H54 (cell line): ENCODE measurements at regions not wholly inside any gene's neighbourhood (a gene's known extent, or its start where the extent isn't known, plus 50 kb on each side); places are given as distances from the start of the nearest gene placed in this dataset.

Source experiments
- DNase-seq: peaks from one replicate; pipeline ENCODE4 v3.0.0; 2011; ENCODE audit warnings: low spot score, mixed read lengths; ENCODE audit not compliant: insufficient read length
- FAIRE-seq: peaks from 3 replicates; lab custom pipeline; 2011; peaks lifted over from hg19 to GRCh38; lab: Jason Lieb, UNC
- POLR2A ChIP-seq: IDR thresholded peaks from 2 replicates; pipeline ENCODE4 v1.6.1; 2011; ENCODE audit warnings: low read depth, mild to moderate bottlenecking, low read length

DNA sequence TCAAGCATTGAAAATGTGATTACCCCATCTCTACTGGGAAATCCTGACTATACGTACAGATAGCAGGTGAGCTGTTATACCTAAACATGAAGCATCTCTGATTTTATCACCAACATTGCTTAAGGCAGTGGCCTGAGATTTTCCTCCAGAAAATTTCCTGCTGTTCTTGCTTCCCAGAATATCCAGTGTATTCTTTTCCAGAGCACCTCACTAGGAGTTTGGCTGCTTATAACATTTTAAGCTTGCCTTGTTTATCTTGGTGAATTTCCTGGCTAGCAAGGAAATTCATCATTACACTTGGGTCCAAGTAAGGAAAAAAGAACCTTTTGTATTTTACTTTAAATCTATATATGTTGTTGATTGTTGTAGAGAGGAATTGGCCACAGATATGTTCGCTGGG lies 73.0 kb upstream of the CLCN4 start:
- DNase-seq (no peak), FAIRE-seq (no peak)
- TF ChIP-seq POLR2A: no peak

DNA sequence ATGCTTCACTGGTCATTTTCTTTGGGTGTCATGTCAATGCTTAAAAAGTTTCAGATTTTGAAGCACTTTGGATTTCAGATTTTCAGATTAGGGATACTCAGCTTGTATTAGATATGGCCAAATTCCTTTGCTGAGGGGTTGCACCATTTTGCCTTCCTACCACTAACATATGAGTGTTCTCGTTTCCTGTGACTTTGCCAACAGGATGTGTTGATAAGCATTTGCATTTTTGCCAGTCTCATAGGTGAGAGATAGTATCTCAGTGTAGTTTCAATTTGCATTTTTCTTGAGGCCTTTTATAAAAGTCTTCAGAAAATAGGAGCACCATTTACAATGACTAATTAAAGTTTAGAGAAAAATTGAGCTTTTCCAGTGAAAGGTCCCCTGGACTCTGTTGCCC lies 71.6 kb upstream of the CLCN4 start:
- TF ChIP-seq POLR2A: no peak
- DNase-seq: no peak
- FAIRE-seq: no peak

DNA sequence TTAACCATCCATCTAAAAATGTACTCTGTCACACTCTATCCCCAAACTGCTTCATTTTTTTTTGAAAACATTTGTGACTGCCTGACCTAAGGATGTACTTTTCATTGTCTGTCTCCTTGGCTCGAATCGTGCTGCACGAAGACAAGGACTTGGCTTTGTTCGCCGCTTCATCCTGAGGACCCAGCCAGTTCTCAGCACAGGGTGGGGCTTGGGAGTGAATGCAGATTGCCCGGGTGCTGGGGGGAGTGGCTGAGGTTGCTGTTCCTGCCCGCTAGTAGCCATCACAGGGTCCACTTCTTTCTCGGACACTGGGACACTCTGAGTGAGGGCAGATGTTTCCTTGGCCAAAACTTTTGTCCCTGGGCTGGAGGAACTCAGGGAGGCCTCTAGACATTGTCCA lies 70.1 kb upstream of the CLCN4 start:
- no peak for FAIRE-seq
- no peak for DNase-seq
- no peak for TF ChIP-seq POLR2A

DNA sequence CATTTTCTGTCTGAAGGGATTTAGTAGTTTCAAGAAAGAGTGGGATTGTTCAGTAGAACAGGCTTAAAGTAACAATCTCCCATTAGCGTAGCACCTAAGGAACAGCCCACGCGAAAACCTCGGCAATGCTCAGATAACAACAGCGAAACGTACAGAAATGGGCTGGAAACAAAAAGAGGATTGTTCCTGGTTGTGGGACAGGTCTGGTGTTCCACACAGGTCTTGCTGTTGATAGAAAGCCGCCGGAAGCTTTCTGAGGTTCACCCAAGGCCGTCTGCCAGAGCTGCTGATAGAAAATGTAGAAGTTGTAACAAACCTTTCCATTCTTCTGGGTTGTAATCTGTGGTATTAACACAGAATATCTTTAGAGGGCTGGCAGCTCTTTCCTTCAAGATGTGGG lies 69.4 kb upstream of the CLCN4 start:
- no peak for TF ChIP-seq POLR2A
- FAIRE-seq (no peak), DNase-seq (no peak)

DNA sequence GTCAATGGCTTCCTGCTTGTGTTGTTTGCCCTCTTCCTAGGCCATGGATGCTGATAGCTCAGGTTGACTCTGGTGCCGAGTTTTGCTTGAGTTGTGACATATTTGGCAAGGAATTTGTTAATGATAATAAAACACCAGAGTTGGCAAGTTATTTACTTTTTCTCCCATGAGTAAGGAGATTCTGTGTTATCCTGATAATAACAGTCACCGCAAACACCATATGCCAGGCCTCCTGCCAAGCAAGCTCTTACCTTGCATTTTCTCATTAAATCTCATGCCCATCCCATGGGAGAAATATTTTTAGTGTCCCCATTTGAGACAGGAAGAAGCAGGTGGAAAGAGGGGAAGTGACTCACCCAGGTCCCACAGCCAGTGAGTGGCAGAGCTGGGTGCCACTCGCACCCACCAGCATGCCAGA lies 67.4 kb upstream of the CLCN4 start:
- FAIRE-seq (no peak), DNase-seq (peak; percentile 2)
- TF ChIP-seq POLR2A: no peak

DNA sequence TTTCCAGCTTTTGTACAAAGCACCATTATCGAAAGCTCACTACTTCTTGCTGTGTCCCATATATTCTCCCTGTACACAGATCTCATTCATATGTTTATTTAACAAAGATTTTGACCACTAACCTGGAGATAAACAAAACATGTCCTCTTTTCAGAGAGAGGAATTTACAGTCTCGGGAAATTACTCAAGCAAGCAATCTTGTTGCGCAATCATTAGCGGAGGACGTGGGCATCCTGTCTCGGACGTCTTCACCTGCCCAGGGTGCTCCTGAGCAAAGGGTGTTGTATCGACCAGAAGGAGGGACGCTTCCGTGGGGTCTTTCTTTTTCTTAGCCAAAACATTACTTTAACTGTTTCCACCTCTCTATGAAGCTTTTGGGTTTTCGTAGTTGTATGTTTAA lies 66.5 kb upstream of the CLCN4 start:
- no peak for TF ChIP-seq POLR2A
- FAIRE-seq: no peak
- no peak for DNase-seq

DNA sequence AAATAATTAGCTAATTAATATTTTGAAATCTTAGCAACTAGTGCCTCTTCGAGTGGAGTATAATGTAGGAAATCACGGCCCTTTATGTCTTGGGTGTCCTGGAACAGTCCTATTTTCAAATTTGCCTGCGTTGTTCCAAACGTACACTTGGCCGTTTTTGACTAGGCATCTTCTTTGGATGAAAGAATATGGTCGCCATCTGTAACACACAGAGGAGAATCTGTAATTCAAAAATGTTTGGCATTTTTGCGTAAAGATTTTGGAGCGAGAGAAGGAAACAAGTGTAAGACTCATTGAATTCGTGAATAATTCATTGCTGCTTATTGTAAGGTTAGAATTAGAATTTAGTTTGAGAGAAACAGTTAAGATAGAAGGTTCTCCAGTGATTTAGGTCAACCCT lies 61.5 kb upstream of the CLCN4 start:
- TF ChIP-seq POLR2A: no peak
- DNase-seq (no peak), FAIRE-seq (no peak)

DNA sequence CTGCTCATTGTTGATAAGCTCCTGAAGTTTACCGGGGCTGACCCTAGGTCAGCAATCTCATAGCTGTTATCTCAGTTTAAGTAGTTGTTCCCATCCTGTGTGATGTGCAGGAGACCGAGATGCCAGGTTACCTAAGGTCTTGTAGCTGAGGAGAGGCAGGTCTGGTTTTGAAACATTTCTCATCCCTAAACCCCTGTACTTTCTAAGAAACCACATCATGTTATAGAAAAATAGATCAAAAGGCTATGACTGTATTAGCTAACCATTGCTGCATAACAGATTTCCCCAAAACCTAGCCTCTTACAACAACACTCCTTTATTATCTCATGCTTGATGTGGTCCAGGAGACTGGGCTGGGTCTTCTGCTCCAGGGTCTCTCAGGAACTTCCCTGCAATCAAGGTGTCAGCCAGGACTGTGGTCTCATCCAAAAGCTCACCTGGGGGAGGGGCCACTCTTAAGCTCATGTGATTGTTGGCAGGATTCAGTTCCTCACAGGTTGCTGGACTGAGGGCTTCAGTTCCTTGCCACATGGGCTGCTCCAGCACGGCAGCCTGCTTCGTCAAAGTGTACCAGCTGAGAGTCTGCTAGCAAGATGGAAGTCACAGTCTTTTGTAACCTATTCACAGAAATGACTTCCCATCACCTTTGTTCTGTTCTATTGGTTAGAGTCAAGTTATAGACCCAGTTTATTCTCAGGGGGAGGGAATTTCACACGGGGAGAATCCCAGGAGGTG lies 60.9 kb upstream of the CLCN4 start:
- TF ChIP-seq POLR2A: no peak
- DNase-seq (no peak), FAIRE-seq (no peak)

DNA sequence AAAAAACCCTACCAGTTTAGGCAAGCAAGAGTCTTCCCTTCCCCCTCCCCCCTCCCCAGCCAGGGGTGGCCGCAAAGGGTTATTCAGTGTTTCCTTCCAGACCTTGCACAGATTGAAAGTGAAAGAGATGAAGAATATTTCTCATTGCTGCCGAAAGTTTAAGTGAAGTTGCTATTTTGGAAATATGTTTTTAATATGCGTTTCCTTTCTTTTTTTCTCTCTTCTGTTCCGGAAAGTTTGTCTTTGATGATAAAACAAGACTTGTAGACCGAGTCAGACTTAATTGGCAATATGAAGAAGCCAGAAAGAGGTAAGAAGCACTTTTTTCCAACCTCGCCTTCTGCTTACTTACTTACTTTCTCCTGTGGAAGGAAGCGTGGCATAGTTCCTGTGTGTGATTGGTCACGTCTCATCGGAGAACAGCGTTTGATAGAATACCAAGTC lies 58.5 kb upstream of the CLCN4 start:
- FAIRE-seq: no peak
- no peak for TF ChIP-seq POLR2A
- no peak for DNase-seq

DNA sequence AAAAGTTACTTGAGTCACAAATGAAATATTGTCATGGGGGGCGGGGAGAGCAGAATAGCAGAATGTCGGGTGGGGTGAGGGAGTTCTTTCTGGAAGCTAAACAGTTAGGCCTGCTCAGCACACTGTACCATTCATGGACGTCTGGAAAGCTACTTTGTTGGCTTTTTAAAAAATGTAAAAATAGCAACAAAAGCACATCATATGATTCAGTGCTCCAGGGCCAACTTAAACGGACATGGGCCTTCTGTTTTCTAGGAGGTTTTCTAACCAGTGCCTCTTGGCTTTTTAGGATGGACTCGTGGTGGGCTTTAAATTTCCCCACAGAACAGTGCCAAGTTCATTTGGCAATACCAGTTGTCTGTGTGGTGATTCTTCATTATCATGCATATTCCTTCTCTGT lies 57.4 kb upstream of the CLCN4 start:
- FAIRE-seq: no peak
- no peak for DNase-seq
- TF ChIP-seq POLR2A: no peak

DNA sequence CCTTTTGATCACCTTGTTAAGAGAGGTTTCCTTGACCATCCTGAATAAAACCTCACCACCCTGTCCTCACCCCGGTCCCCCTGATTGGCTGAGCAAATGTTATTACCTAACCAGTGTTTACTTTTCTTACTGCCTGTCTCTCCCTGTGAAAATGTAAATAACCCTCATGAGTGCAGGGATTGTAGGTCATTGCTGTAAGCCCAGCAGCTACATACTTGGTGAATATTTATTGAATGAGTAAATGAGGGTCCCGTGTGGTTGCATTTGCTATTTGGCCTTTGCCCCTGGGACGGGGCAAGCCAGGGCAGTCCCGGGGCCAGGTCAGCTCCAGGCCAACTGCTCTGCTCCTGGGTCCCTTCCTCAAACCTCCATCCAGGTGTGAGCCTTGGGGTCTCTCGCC lies 55.5 kb upstream of the CLCN4 start:
- DNase-seq (no peak), FAIRE-seq (no peak)
- TF ChIP-seq POLR2A: no peak

DNA sequence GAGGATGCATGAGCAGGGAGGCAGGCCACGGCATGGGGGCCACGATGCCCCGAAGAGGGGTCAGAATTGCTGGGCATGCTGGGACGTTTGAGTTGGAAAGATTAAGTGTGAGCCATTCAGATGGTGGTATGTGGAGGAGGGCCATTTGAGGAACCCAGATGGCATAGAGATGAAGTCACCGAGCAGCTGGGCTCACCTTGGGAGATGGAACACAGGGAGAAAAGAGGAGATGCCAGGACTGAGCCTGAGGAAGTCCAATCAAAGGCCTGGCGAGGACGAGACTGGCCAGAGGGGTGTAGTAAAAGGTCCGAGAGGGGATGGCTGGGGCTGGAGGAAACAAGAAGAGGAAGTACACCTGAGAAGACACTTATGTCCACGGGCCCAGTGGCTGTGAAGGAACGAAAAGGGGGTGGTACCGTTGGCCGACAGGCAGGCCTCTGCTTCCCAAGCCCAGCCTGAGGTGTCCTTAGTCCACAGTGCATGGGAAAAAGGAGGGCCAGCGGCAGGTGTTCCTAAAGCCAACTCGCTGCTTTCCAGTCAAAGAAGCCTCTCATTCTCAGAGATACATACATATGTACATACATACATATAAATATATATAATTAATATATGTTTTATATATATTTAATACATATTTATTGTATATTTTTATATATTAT lies 54.6 kb upstream of the CLCN4 start:
- FAIRE-seq: no peak

DNA sequence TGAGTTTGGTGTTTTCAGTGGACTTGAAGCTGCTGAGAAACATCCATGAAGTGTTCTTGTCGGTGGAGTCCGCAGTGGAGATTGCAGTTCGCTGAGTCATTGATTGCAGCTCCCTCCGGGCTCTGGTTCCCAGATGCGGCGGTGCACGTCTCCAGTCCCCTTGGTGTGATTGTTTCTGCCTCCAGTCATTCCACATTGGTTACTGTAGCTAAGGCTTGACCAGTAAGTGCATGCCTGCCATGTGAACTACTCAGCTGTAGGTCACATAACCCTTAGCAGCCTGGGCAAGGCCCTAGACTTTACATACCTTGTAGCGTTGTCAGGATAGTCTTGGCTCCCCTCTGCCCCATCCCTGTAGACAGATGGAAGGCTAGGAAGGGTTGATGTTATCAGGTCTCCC lies 53.8 kb upstream of the CLCN4 start:
- no peak for TF ChIP-seq POLR2A
- FAIRE-seq: no peak
- DNase-seq: no peak

More for the DNA sequence above, 54.6 kb upstream of the CLCN4 start:
- DNase-seq: no peak
- no peak for TF ChIP-seq POLR2A

DNA sequence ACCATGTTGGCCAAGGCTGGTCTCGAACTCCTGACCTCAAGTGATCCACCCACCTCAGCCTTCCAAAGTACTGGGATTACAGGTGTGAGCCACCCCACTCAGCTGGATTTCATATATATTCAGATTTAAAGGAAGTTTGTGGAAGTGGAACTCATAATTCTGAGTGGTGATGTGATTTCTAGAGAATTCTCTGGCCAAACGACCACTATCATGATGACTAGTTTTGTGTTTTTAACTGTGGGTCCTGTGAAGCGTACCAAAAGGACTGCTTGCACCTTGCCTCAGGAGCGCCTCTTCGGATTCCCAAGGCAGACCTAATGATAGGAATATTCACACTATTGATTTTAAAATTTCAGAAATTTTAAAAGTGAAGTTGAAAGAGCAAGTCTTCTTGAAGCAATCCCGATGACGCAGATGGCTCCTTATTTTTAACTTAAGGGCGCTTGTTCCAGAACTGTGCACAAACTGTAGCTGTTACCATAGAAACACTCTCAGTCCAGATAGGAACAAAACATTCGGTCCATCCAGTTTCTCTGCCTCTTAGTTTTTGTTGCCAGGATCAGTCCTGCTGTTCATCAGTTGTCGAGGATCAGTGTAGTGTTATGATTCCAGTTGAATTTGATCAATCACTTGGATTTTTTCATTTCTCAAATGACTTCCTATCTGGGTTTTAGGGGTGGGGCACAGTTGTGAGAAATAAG lies 51.7 kb upstream of the CLCN4 start:
- no peak for TF ChIP-seq POLR2A
- FAIRE-seq: no peak

More for the DNA sequence above, 51.7 kb upstream of the CLCN4 start:
- DNase-seq: no peak
